Activated CD4-positive, alpha-beta T cell treated with anti-CD3 and anti-CD28 coated beads for 36 hours (primary cell): ENCODE measurements at regions not wholly inside any gene's neighbourhood (a gene's known extent, or its start where the extent isn't known, plus 50 kb on each side); places are given as distances from the start of the nearest gene placed in this dataset.

Experiments
- ATAC-seq: fragments of 200-7000 bp; cut with Tn5 transposase; one replicate; pipeline ENCODE4 v1.10.0; 2021; ENCODE audit warnings: mild to moderate bottlenecking, moderate library complexity
- CTCF ChIA-PET: fragments of 350-600 bp; sonication (Branson Sonifier 250); formaldehyde crosslinking; loops from one replicate; lab custom pipeline; 2021; ENCODE audit warnings: antibody characterized with exemption; lab: Charles Lee
- POLR2A ChIA-PET: fragments of 350-600 bp; sonication (Branson Sonifier 250); formaldehyde crosslinking; loops from one replicate; lab custom pipeline; 2021; ENCODE audit warnings: antibody characterized with exemption, inconsistent platforms; lab: Charles Lee
- DNase-seq: peaks from one replicate; pipeline ENCODE4 v3.0.0-alpha.2; 2020
- H3K27ac Mint-ChIP-seq: one replicate; pipeline ENCODE4 v1.8.0; 2021; ENCODE audit warnings: mixed read lengths
- H3K27me3 Mint-ChIP-seq: one replicate; pipeline ENCODE4 v1.8.0; 2021; ENCODE audit warnings: mixed read lengths
- H3K36me3 Mint-ChIP-seq: one replicate; pipeline ENCODE4 v1.8.0; 2021; ENCODE audit warnings: low read depth, mixed read lengths
- H3K4me1 Mint-ChIP-seq: one replicate; pipeline ENCODE4 v1.8.0; 2021; ENCODE audit warnings: mixed read lengths
- H3K4me3 Mint-ChIP-seq: one replicate; pipeline ENCODE4 v1.8.0; 2021; ENCODE audit warnings: mild to moderate bottlenecking, moderate library complexity, mixed read lengths
- H3K9me3 Mint-ChIP-seq: one replicate; pipeline ENCODE4 v1.8.0; 2021; ENCODE audit warnings: low read depth, mixed read lengths
- intact Hi-C, 2 experiments: fragments of 100-400 bp; cut with DNase I in 1 of 2; cut with micrococcal nuclease in 1 of 2; formaldehyde crosslinking; loops; one replicate each; pipeline versions ENCODE4 v1.14.2 to v1.15.1; 2022 to 2024; cut with DNase I, micrococcal nuclease

DNA sequence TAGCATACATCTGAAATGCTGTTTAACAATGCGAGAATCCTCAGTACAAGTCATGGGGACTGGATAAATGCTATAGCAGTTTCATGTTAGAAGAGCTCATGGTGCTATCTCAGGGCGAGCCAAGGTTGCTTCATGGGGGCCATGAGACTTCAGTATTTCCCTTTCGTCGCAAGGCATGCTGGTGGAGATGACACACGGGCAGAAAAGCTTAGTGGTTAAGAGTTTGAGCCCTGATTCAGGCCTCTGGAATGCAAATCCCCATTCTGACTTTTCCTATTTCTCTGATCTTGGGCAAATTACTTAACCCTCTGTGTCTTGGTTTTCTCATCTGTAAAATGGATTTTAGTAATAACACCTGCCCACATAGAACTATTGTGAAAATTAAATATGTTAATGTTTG lies 57.4 kb upstream of the EPHA4 start:
- ChIA-PET CTCF (no interaction called here), POLR2A (no interaction called here)
- Mint-ChIP-seq H3K4me3 (no peak overlapping the region), H3K9me3 (no peaks in the 10 kb centered on the region), H3K27ac (no peak overlapping the region), H3K36me3 (no peaks in the 10 kb centered on the region), H3K4me1 (no peaks in the 10 kb centered on the region), H3K27me3 (peaks cover 2% of the 10 kb centered on the region)
- DNase-seq (no peak), ATAC-seq (no peak)
- intact Hi-C loops: no loop called here

DNA sequence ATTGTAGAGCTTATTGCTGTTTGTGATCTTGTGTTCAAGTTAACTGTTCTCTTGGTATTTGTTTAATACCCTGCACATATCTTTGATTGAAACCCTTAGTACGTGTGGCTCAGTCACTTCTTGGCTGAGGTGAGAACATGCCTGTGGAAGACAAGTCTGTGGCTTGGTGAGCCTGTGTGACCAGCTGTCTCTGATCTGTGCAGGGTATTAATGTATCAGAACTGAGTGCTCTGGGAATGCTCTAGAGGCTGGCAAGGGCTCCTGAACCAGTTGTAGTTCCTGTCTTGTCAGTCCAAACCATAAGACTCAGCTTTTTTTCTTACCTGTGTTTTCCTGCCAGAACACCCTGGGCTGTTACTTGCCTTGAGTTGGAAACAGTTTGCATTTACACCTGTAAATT lies 52.4 kb upstream of the EPHA4 start:
- H3K36me3 Mint-ChIP-seq: no peaks in the 10 kb centered on the region
- DNase-seq (no peak), ATAC-seq (no peak)
- peaks cover 7% of the 10 kb centered on the region for H3K27me3 Mint-ChIP-seq
- H3K4me1 Mint-ChIP-seq: no peaks in the 10 kb centered on the region
- no peak overlapping the region for H3K27ac Mint-ChIP-seq
- ChIA-PET POLR2A (no interaction called here), CTCF (no interaction called here)
- H3K4me3 Mint-ChIP-seq: no peak overlapping the region
- intact Hi-C loops: no loop called here
- H3K9me3 Mint-ChIP-seq: no peaks in the 10 kb centered on the region
